GM23338 (cell line): ENCODE measurements at regions not wholly inside any gene's neighbourhood (a gene's known extent, or its start where the extent isn't known, plus 50 kb on each side); places are given as distances from the start of the nearest gene placed in this dataset.
A peak's percentile ranks its signal among the peaks of the same experiment; 100 is the strongest.

Experiments
- ATAC-seq: fragments of 200-7000 bp; cut with Tn5 transposase; 3 replicates; pipeline ENCODE4 v1.9.1; 2020
- DNase-seq: peaks from one replicate; pipeline ENCODE4 v3.0.0-alpha.2; 2015; ENCODE audit warnings: low spot score
- H2AFZ ChIP-seq: fragments of 200-600 bp; sonication (generic); 2 replicates; pipeline ENCODE4 v1.8.0; 2016; ENCODE audit warnings: antibody characterized with exemption, mild to moderate bottlenecking, moderate library complexity
- H3F3A ChIP-seq: fragments of 200-600 bp; sonication (generic); replicated peaks from 2 replicates; pipeline ENCODE4 v1.8.0; 2017; ENCODE audit warnings: antibody characterized with exemption, mixed run types, low read depth
- H3K27ac ChIP-seq: fragments of 200-600 bp; sonication (generic); 2 replicates; pipeline ENCODE4 v1.6.1; 2016; ENCODE audit warnings: low read depth
- H3K27me3 ChIP-seq: fragments of 200-600 bp; sonication (generic); 2 replicates; pipeline ENCODE4 v1.8.0; 2016; ENCODE audit warnings: mild to moderate bottlenecking, mixed run types, moderate library complexity; ENCODE audit not compliant: insufficient read depth
- H3K36me3 ChIP-seq: fragments of 200-600 bp; sonication (generic); 2 replicates; pipeline ENCODE4 v1.8.0; 2016; ENCODE audit warnings: mild to moderate bottlenecking; ENCODE audit not compliant: insufficient read depth
- H3K4me1 ChIP-seq: fragments of 200-600 bp; sonication (generic); 2 replicates; pipeline ENCODE4 v1.8.0; 2016; ENCODE audit warnings: mild to moderate bottlenecking, moderate library complexity; ENCODE audit not compliant: insufficient read depth
- H3K4me2 ChIP-seq: fragments of 200-600 bp; sonication (generic); 2 replicates; pipeline ENCODE4 v1.7.1; 2017; ENCODE audit warnings: mixed run types
- H3K4me3 ChIP-seq: fragments of 200-600 bp; sonication (generic); 2 replicates; pipeline ENCODE4 v1.6.1; 2016; ENCODE audit warnings: mixed run types
- H3K79me2 ChIP-seq: fragments of 200-600 bp; sonication (generic); replicated peaks from 2 replicates; pipeline ENCODE4 v1.8.0; 2017; ENCODE audit warnings: mild to moderate bottlenecking; ENCODE audit not compliant: insufficient read depth
- H3K9me2 ChIP-seq: fragments of 200-600 bp; sonication (generic); 2 replicates; pipeline ENCODE4 v1.8.0; 2017; ENCODE audit not compliant: insufficient read depth
- H4K20me1 ChIP-seq: fragments of 200-600 bp; sonication (generic); replicated peaks from 2 replicates; pipeline ENCODE4 v1.8.0; 2017; ENCODE audit warnings: mild to moderate bottlenecking; ENCODE audit not compliant: insufficient read depth
- H3K27ac Mint-ChIP-seq: 2 replicates; pipeline ENCODE4 v1.8.0; 2020; ENCODE audit warnings: inconsistent platforms, mild to moderate bottlenecking, moderate library complexity, mixed read lengths
- H3K27me3 Mint-ChIP-seq: 3 replicates; pipeline ENCODE4 v1.8.0; 2022; ENCODE audit warnings: low read depth, mild to moderate bottlenecking, moderate library complexity, mixed read lengths, inconsistent platforms; ENCODE audit not compliant: insufficient read depth, poor library complexity
- H3K36me3 Mint-ChIP-seq: 3 replicates; pipeline ENCODE4 v1.8.0; 2021; ENCODE audit warnings: low read depth, mild to moderate bottlenecking, inconsistent platforms, moderate library complexity, mixed read lengths
- H3K4me1 Mint-ChIP-seq: 3 replicates; pipeline ENCODE4 v1.8.0; 2020; ENCODE audit warnings: mild to moderate bottlenecking, inconsistent platforms, mixed read lengths
- H3K4me3 Mint-ChIP-seq: 3 replicates; pipeline ENCODE4 v1.8.0; 2021; ENCODE audit warnings: moderate library complexity, mild to moderate bottlenecking, inconsistent platforms, mixed read lengths
- H3K9me3 Mint-ChIP-seq: 3 replicates; pipeline ENCODE4 v1.8.0; 2020; ENCODE audit warnings: moderate library complexity, mild to moderate bottlenecking, inconsistent platforms, mixed read lengths
- CTCF ChIP-seq, 2 experiments: fragments of 200-600 bp in 1 of 2; sonication (generic) in 1 of 2; conservative IDR thresholded peaks; 2 replicates each; pipeline versions ENCODE4 v1.5.1 to v1.6.1; 2016 to 2017; ENCODE audit warnings: antibody characterized with exemption in 2 of 2, low read depth in 2 of 2, mild to moderate bottlenecking in 2 of 2, moderate library complexity in 1 of 2
- ETS1 ChIP-seq: IDR thresholded peaks from 2 replicates; pipeline ENCODE4 v1.6.1; 2016; ENCODE audit warnings: antibody characterized with exemption
- EZH2 ChIP-seq: fragments of 200-600 bp; sonication (generic); IDR thresholded peaks from one replicate; pipeline ENCODE4 v1.8.0; 2017; ENCODE audit warnings: antibody characterized with exemption, mild to moderate bottlenecking, low read depth; ENCODE audit not compliant: unreplicated experiment
- NANOG ChIP-seq: IDR thresholded peaks from 2 replicates; pipeline ENCODE4 v1.6.1; 2016; ENCODE audit warnings: antibody characterized with exemption, borderline replicate concordance
- REST ChIP-seq: IDR thresholded peaks from one replicate; pipeline ENCODE4 v1.6.1; 2018; ENCODE audit warnings: antibody characterized with exemption; ENCODE audit not compliant: unreplicated experiment
- ZNF114 ChIP-seq: fragments of 250-450 bp; sonication (Bioruptor Pico); IDR thresholded peaks from 2 replicates; pipeline ENCODE4 v1.5.0; 2020; ENCODE audit warnings: mild to moderate bottlenecking, moderate library complexity
- ZNF331 ChIP-seq: fragments of 250-450 bp; sonication (Bioruptor Pico); IDR thresholded peaks from 2 replicates; pipeline ENCODE4 v1.5.0; 2020; ENCODE audit warnings: low read depth, mild to moderate bottlenecking, moderate library complexity
- ZNF462 ChIP-seq: fragments of 250-450 bp; sonication (Bioruptor Pico); IDR thresholded peaks from 2 replicates; pipeline ENCODE4 v1.5.0; 2020; ENCODE audit warnings: mild to moderate bottlenecking, moderate library complexity

- Histone ChIP-seq H3K27ac (no peak overlapping the region), H4K20me1 (no peaks in the 10 kb centered on the region), H3K4me2 (no peak overlapping the region), H3K4me1 (peaks cover 15% of the 10 kb centered on the region), H3F3A (no peaks in the 10 kb centered on the region), H3K27me3 (no peaks in the 10 kb centered on the region), H3K36me3 (no peaks in the 10 kb centered on the region), H3K79me2 (no peaks in the 10 kb centered on the region), H2AFZ (0 out of 2 replicates have a peak overlapping the region, but pooled peaks have one; percentile 52), H3K4me3 (no peak overlapping the region), H3K9me2 (peaks cover 4% of the 10 kb centered on the region; the same call in 1 of the 2 replicates)
- Mint-ChIP-seq H3K36me3 (peaks cover 11% of the 10 kb centered on the region; the same call in 2 of the 3 replicates), H3K4me1 (peaks cover 11% of the 10 kb centered on the region), H3K4me3 (no peak overlapping the region), H3K27me3 (peaks cover 8% of the 10 kb centered on the region), H3K9me3 (peaks cover 13% of the 10 kb centered on the region), H3K27ac (no peak overlapping the region)
- ATAC-seq (no peak), DNase-seq (no peak)
- TF ChIP-seq ETS1 (no peak), ZNF331 (CRISPR knock-in tag) (no peak), EZH2 (no peak), REST (no peak), ZNF462 (CRISPR knock-in tag) (no peak), ZNF114 (no peak), NANOG (no peak), CTCF (conservative IDR thresholded peaks at IDR 0.05; ENCODE audit: low read depth in 2 of 2) (no peak)
Measured at GRCh38 chr1:14167884-14168283, 430.6 kb upstream of the KAZN start.
